Activated CD8-positive, alpha-beta memory T cell treated with anti-CD3 and anti-CD28 coated beads, Interleukin-2, amount 10 ng/mL, durations not matched to agents 7 days and 5 days (primary cell): ENCODE measurements at regions not wholly inside any gene's neighbourhood (a gene's known extent, or its start where the extent isn't known, plus 50 kb on each side); places are given as distances from the start of the nearest gene placed in this dataset.

Source experiments
- ATAC-seq: fragments of 150-1000 bp; cut with Tn5 transposase; one replicate; pipeline ENCODE4 v1.10.0; 2021; ENCODE audit warnings: moderate library complexity
- CTCF ChIA-PET: fragments of 350-600 bp; sonication (Branson Sonifier 250); formaldehyde crosslinking; loops from one replicate; lab custom pipeline; 2021; ENCODE audit warnings: antibody characterized with exemption; lab: Charles Lee
- DNase-seq: peaks from one replicate; pipeline ENCODE4 v3.0.0-alpha.2; 2020
- H3K27ac Mint-ChIP-seq: one replicate; pipeline ENCODE4 v1.8.0; 2021; ENCODE audit warnings: mild to moderate bottlenecking, mixed read lengths
- H3K27me3 Mint-ChIP-seq: one replicate; pipeline ENCODE4 v1.8.0; 2021; ENCODE audit warnings: mixed read lengths
- H3K36me3 Mint-ChIP-seq: one replicate; pipeline ENCODE4 v1.8.0; 2021; ENCODE audit warnings: mild to moderate bottlenecking, mixed read lengths
- H3K4me1 Mint-ChIP-seq: one replicate; pipeline ENCODE4 v1.8.0; 2021; ENCODE audit warnings: mixed read lengths
- H3K4me3 Mint-ChIP-seq: one replicate; pipeline ENCODE4 v1.8.0; 2021; ENCODE audit warnings: mild to moderate bottlenecking, moderate library complexity, mixed read lengths
- H3K9me3 Mint-ChIP-seq: one replicate; pipeline ENCODE4 v1.8.0; 2022; ENCODE audit warnings: low read depth, mixed read lengths

GRCh38 chr2:226048611-226049010 lies 649.1 kb downstream of the NYAP2 start:
- no peaks in the 10 kb centered on the region for H3K9me3 Mint-ChIP-seq
- no peak overlapping the region for H3K27ac Mint-ChIP-seq
- H3K36me3 Mint-ChIP-seq, result no peaks in the 10 kb centered on the region
- H3K4me3 Mint-ChIP-seq, result no peak overlapping the region
- CTCF ChIA-PET, result no interaction called here
- ATAC-seq (no peak), DNase-seq (no peak)
- H3K4me1 Mint-ChIP-seq, result no peaks in the 10 kb centered on the region
- no peaks in the 10 kb centered on the region for H3K27me3 Mint-ChIP-seq

- CTCF ChIA-PET, result no interaction called here
- H3K4me3 Mint-ChIP-seq, result no peak overlapping the region
- ATAC-seq (no peak), DNase-seq (no peak)
- H3K9me3 Mint-ChIP-seq, result no peaks in the 10 kb centered on the region
- no peaks in the 10 kb centered on the region for H3K4me1 Mint-ChIP-seq
- no peaks in the 10 kb centered on the region for H3K27me3 Mint-ChIP-seq
- H3K27ac Mint-ChIP-seq, result no peak overlapping the region
- no peaks in the 10 kb centered on the region for H3K36me3 Mint-ChIP-seq
Measured at GRCh38 chr2:226045080-226045479, 645.6 kb downstream of the NYAP2 start.

- Mint-ChIP-seq H3K4me1 (no peaks in the 10 kb centered on the region), H3K27ac (no peak overlapping the region), H3K27me3 (no peaks in the 10 kb centered on the region), H3K4me3 (no peak overlapping the region), H3K36me3 (no peaks in the 10 kb centered on the region), H3K9me3 (no peaks in the 10 kb centered on the region)
- DNase-seq, result no peak
- CTCF ChIA-PET, result no interaction called here
- no peak for ATAC-seq
Measured at GRCh38 chr2:226040344-226040900, 640.9 kb downstream of the NYAP2 start.

- no peaks in the 10 kb centered on the region for H3K4me1 Mint-ChIP-seq
- no peaks in the 10 kb centered on the region for H3K36me3 Mint-ChIP-seq
- H3K4me3 Mint-ChIP-seq, result no peak overlapping the region
- DNase-seq, result no peak
- no peak overlapping the region for H3K27ac Mint-ChIP-seq
- H3K27me3 Mint-ChIP-seq, result peaks cover 4% of the 10 kb centered on the region
- no peak for ATAC-seq
- CTCF ChIA-PET, result no interaction called here
- H3K9me3 Mint-ChIP-seq, result no peaks in the 10 kb centered on the region
Measured at GRCh38 chr2:226037526-226037925, 638.0 kb downstream of the NYAP2 start.

GRCh38 chr2:226031647-226032501 lies 632.4 kb downstream of the NYAP2 start:
- H3K27ac Mint-ChIP-seq, result no peak overlapping the region
- no peak overlapping the region for H3K4me3 Mint-ChIP-seq
- CTCF ChIA-PET, result no interaction called here

GRCh38 chr2:226030788-226031646 lies 631.5 kb downstream of the NYAP2 start:
- Mint-ChIP-seq H3K27me3 (peaks cover 35% of the 10 kb centered on the region), H3K27ac (no peak overlapping the region), H3K4me3 (peak overlapping the region; percentile 20), H3K4me1 (peaks cover 8% of the 10 kb centered on the region), H3K9me3 (no peaks in the 10 kb centered on the region), H3K36me3 (no peaks in the 10 kb centered on the region)
- DNase-seq (no peak), ATAC-seq (no peak)
- CTCF ChIA-PET, result no interaction called here

More at GRCh38 chr2:226031647-226032501, 632.4 kb downstream of the NYAP2 start:
- Mint-ChIP-seq H3K36me3 (no peaks in the 10 kb centered on the region), H3K9me3 (no peaks in the 10 kb centered on the region), H3K27me3 (peaks cover 35% of the 10 kb centered on the region), H3K4me1 (peaks cover 8% of the 10 kb centered on the region)
- DNase-seq, result no peak
- no peak for ATAC-seq

GRCh38 chr2:226030369-226030768 lies 630.9 kb downstream of the NYAP2 start:
- H3K9me3 Mint-ChIP-seq, result no peaks in the 10 kb centered on the region
- peaks cover 35% of the 10 kb centered on the region for H3K27me3 Mint-ChIP-seq
- H3K4me3 Mint-ChIP-seq, result no peak overlapping the region
- CTCF ChIA-PET, result no interaction called here
- no peaks in the 10 kb centered on the region for H3K36me3 Mint-ChIP-seq
- H3K4me1 Mint-ChIP-seq, result peaks cover 8% of the 10 kb centered on the region
- no peak overlapping the region for H3K27ac Mint-ChIP-seq
- ATAC-seq (no peak), DNase-seq (no peak)

GRCh38 chr2:226023946-226024345 lies 624.4 kb downstream of the NYAP2 start:
- Mint-ChIP-seq H3K4me1 (no peaks in the 10 kb centered on the region), H3K27ac (no peak overlapping the region), H3K36me3 (no peaks in the 10 kb centered on the region), H3K27me3 (peaks cover 5% of the 10 kb centered on the region), H3K9me3 (peaks cover 3% of the 10 kb centered on the region), H3K4me3 (no peak overlapping the region)
- ATAC-seq (no peak), DNase-seq (no peak)
- CTCF ChIA-PET, result no interaction called here

- Mint-ChIP-seq H3K27ac (no peak overlapping the region), H3K36me3 (no peaks in the 10 kb centered on the region), H3K4me3 (no peak overlapping the region), H3K27me3 (peaks cover 3% of the 10 kb centered on the region), H3K4me1 (no peaks in the 10 kb centered on the region), H3K9me3 (peaks cover 4% of the 10 kb centered on the region)
- CTCF ChIA-PET, result no interaction called here
- ATAC-seq, result no peak
- no peak for DNase-seq
Measured at GRCh38 chr2:226023383-226023782, 623.9 kb downstream of the NYAP2 start.

GRCh38 chr2:226020956-226021355 lies 621.4 kb downstream of the NYAP2 start:
- Mint-ChIP-seq H3K4me3 (no peak overlapping the region), H3K27ac (no peak overlapping the region), H3K36me3 (no peaks in the 10 kb centered on the region), H3K9me3 (peaks cover 4% of the 10 kb centered on the region), H3K27me3 (no peaks in the 10 kb centered on the region), H3K4me1 (no peaks in the 10 kb centered on the region)
- CTCF ChIA-PET, result no interaction called here
- ATAC-seq, result no peak
- DNase-seq, result no peak

- DNase-seq, result no peak
- no peaks in the 10 kb centered on the region for H3K36me3 Mint-ChIP-seq
- peaks cover 4% of the 10 kb centered on the region for H3K9me3 Mint-ChIP-seq
- CTCF ChIA-PET, result no interaction called here
- H3K4me1 Mint-ChIP-seq, result no peaks in the 10 kb centered on the region
- H3K4me3 Mint-ChIP-seq, result no peak overlapping the region
- no peak overlapping the region for H3K27ac Mint-ChIP-seq
- no peak for ATAC-seq
- H3K27me3 Mint-ChIP-seq, result no peaks in the 10 kb centered on the region
Measured at GRCh38 chr2:226020176-226020575, 620.7 kb downstream of the NYAP2 start.

- ATAC-seq (no peak), DNase-seq (no peak)
- Mint-ChIP-seq H3K27me3 (no peaks in the 10 kb centered on the region), H3K36me3 (no peaks in the 10 kb centered on the region), H3K9me3 (peaks cover 4% of the 10 kb centered on the region), H3K27ac (no peak overlapping the region), H3K4me3 (no peak overlapping the region), H3K4me1 (no peaks in the 10 kb centered on the region)
- CTCF ChIA-PET, result no interaction called here
Measured at GRCh38 chr2:226018641-226019040, 619.1 kb downstream of the NYAP2 start.

- peaks cover 4% of the 10 kb centered on the region for H3K9me3 Mint-ChIP-seq
- ATAC-seq, result no peak
Measured at GRCh38 chr2:226017537-226017936, 618.0 kb downstream of the NYAP2 start.

More at GRCh38 chr2:226017537-226017936, 618.0 kb downstream of the NYAP2 start:
- H3K4me1 Mint-ChIP-seq, result no peaks in the 10 kb centered on the region
- H3K4me3 Mint-ChIP-seq, result no peak overlapping the region
- no peaks in the 10 kb centered on the region for H3K36me3 Mint-ChIP-seq
- CTCF ChIA-PET, result no interaction called here
- H3K27me3 Mint-ChIP-seq, result no peaks in the 10 kb centered on the region
- H3K27ac Mint-ChIP-seq, result no peak overlapping the region
- no peak for DNase-seq
